Erythroblast (primary cell): ENCODE measurements at regions not wholly inside any gene's neighbourhood (a gene's known extent, or its start where the extent isn't known, plus 50 kb on each side); places are given as distances from the start of the nearest gene placed in this dataset.

ENCODE experiments used
- GATA1 ChIP-seq: IDR thresholded peaks from 2 replicates; pipeline ENCODE4 v1.6.1; 2011; ENCODE audit warnings: low read depth, mild to moderate bottlenecking, control low read depth, low read length, moderate library complexity
- POLR2A ChIP-seq: IDR thresholded peaks from 2 replicates; pipeline ENCODE4 v1.6.1; 2011; ENCODE audit warnings: mild to moderate bottlenecking, low read length

GRCh38 chr12:127393465-127393864 is 873.5 kb upstream of the TMEM132C start:
- TF ChIP-seq POLR2A, result no peak
- TF ChIP-seq GATA1, result no peak
